Skeletal muscle satellite cell (primary cell): ENCODE measurements at regions not wholly inside any gene's neighbourhood (a gene's known extent, or its start where the extent isn't known, plus 50 kb on each side); places are given as distances from the start of the nearest gene placed in this dataset.
A peak's percentile ranks its signal among the peaks of the same experiment; 100 is the strongest.

Source experiments
- H3K27me3 ChIP-seq: 2 replicates; pipeline ENCODE4 v1.7.0; 2013; ENCODE audit warnings: low read length; ENCODE audit not compliant: control insufficient read depth, insufficient read depth
- H3K36me3 ChIP-seq: 2 replicates; pipeline ENCODE4 v1.7.0; 2013; ENCODE audit warnings: mild to moderate bottlenecking, control low read depth, low read length; ENCODE audit not compliant: insufficient read depth
- H3K4me1 ChIP-seq: 2 replicates; pipeline ENCODE4 v1.7.0; 2013; ENCODE audit warnings: low read length; ENCODE audit not compliant: control insufficient read depth, insufficient read depth
- H3K4me2 ChIP-seq: 2 replicates; pipeline ENCODE4 v1.7.0; 2013; ENCODE audit warnings: mild to moderate bottlenecking, low read length
- H3K4me3 ChIP-seq: 2 replicates; pipeline ENCODE4 v1.7.0; 2013; ENCODE audit warnings: low read length
- H3K9ac ChIP-seq: 2 replicates; pipeline ENCODE4 v1.7.0; 2013; ENCODE audit warnings: mild to moderate bottlenecking, low read depth, low read length, moderate library complexity
- H3K9me3 ChIP-seq: replicated peaks from 2 replicates; pipeline ENCODE4 v1.7.0; 2013; ENCODE audit warnings: mild to moderate bottlenecking, control low read depth, low read length

GRCh38 chr16:72256398-72257066, 84.6 kb upstream of the PMFBP1 start:
- H3K9me3 ChIP-seq, result no peaks in the 10 kb centered on the region
- H3K4me3 ChIP-seq, result no peak overlapping the region
- H3K36me3 ChIP-seq, result no peaks in the 10 kb centered on the region
- peaks cover 16% of the 10 kb centered on the region for H3K4me1 ChIP-seq
- H3K27me3 ChIP-seq, result no peaks in the 10 kb centered on the region
- no peak overlapping the region for H3K4me2 ChIP-seq
- H3K9ac ChIP-seq, result no peak overlapping the region

GRCh38 chr16:72255786-72256185, 83.8 kb upstream of the PMFBP1 start:
- Histone ChIP-seq H3K9me3 (no peaks in the 10 kb centered on the region), H3K4me2 (no peak overlapping the region), H3K4me3 (peak overlapping the region; percentile 18), H3K27me3 (no peaks in the 10 kb centered on the region), H3K36me3 (no peaks in the 10 kb centered on the region), H3K9ac (no peak overlapping the region), H3K4me1 (peaks cover 17% of the 10 kb centered on the region)

GRCh38 chr16:72247821-72248253, 75.9 kb upstream of the PMFBP1 start:
- H3K27me3 ChIP-seq, result no peaks in the 10 kb centered on the region
- H3K4me3 ChIP-seq, result peak overlapping the region; percentile 11
- H3K9ac ChIP-seq, result peak overlapping the region; percentile 47
- peaks cover 39% of the 10 kb centered on the region for H3K4me1 ChIP-seq
- H3K4me2 ChIP-seq, result peak overlapping the region; percentile 69
- H3K36me3 ChIP-seq, result no peaks in the 10 kb centered on the region
- no peaks in the 10 kb centered on the region for H3K9me3 ChIP-seq

GRCh38 chr16:72246423-72246822, 74.5 kb upstream of the PMFBP1 start:
- no peaks in the 10 kb centered on the region for H3K9me3 ChIP-seq
- H3K9ac ChIP-seq, result no peak overlapping the region
- H3K4me1 ChIP-seq, result peaks cover 39% of the 10 kb centered on the region
- no peak overlapping the region for H3K4me2 ChIP-seq
- H3K4me3 ChIP-seq, result no peak overlapping the region
- H3K36me3 ChIP-seq, result no peaks in the 10 kb centered on the region
- no peaks in the 10 kb centered on the region for H3K27me3 ChIP-seq

GRCh38 chr16:72244853-72245252, 72.9 kb upstream of the PMFBP1 start:
- H3K4me2 ChIP-seq, result no peak overlapping the region
- peaks cover 29% of the 10 kb centered on the region for H3K4me1 ChIP-seq
- H3K9ac ChIP-seq, result no peak overlapping the region
- H3K9me3 ChIP-seq, result no peaks in the 10 kb centered on the region
- no peaks in the 10 kb centered on the region for H3K27me3 ChIP-seq
- H3K36me3 ChIP-seq, result no peaks in the 10 kb centered on the region
- no peak overlapping the region for H3K4me3 ChIP-seq

GRCh38 chr16:72243621-72244020, 71.7 kb upstream of the PMFBP1 start:
- peaks cover 20% of the 10 kb centered on the region for H3K4me1 ChIP-seq
- no peak overlapping the region for H3K4me3 ChIP-seq
- no peaks in the 10 kb centered on the region for H3K36me3 ChIP-seq
- H3K27me3 ChIP-seq, result no peaks in the 10 kb centered on the region
- no peak overlapping the region for H3K4me2 ChIP-seq
- no peaks in the 10 kb centered on the region for H3K9me3 ChIP-seq
- H3K9ac ChIP-seq, result no peak overlapping the region

GRCh38 chr16:72242757-72243156, 70.8 kb upstream of the PMFBP1 start:
- Histone ChIP-seq H3K4me2 (no peak overlapping the region), H3K4me1 (peaks cover 11% of the 10 kb centered on the region), H3K36me3 (no peaks in the 10 kb centered on the region), H3K27me3 (no peaks in the 10 kb centered on the region), H3K4me3 (no peak overlapping the region), H3K9me3 (no peaks in the 10 kb centered on the region), H3K9ac (no peak overlapping the region)

- Histone ChIP-seq H3K4me1 (peaks cover 3% of the 10 kb centered on the region), H3K4me3 (no peak overlapping the region), H3K27me3 (no peaks in the 10 kb centered on the region), H3K9ac (no peak overlapping the region), H3K9me3 (no peaks in the 10 kb centered on the region), H3K36me3 (no peaks in the 10 kb centered on the region), H3K4me2 (no peak overlapping the region)
Measured at GRCh38 chr16:72241930-72242329, 70.0 kb upstream of the PMFBP1 start.

- no peaks in the 10 kb centered on the region for H3K9me3 ChIP-seq
- H3K9ac ChIP-seq, result no peak overlapping the region
- H3K36me3 ChIP-seq, result no peaks in the 10 kb centered on the region
- H3K4me1 ChIP-seq, result no peaks in the 10 kb centered on the region
- no peak overlapping the region for H3K4me3 ChIP-seq
- no peak overlapping the region for H3K4me2 ChIP-seq
- H3K27me3 ChIP-seq, result no peaks in the 10 kb centered on the region
Measured at GRCh38 chr16:72241008-72241407, 69.1 kb upstream of the PMFBP1 start.

- H3K9me3 ChIP-seq, result no peaks in the 10 kb centered on the region
- H3K36me3 ChIP-seq, result no peaks in the 10 kb centered on the region
- no peak overlapping the region for H3K4me3 ChIP-seq
- no peak overlapping the region for H3K4me2 ChIP-seq
- no peak overlapping the region for H3K9ac ChIP-seq
- H3K27me3 ChIP-seq, result no peaks in the 10 kb centered on the region
- H3K4me1 ChIP-seq, result no peaks in the 10 kb centered on the region
Measured at GRCh38 chr16:72240466-72240865, 68.5 kb upstream of the PMFBP1 start.

GRCh38 chr16:72236866-72237265, 64.9 kb upstream of the PMFBP1 start:
- Histone ChIP-seq H3K4me2 (no peak overlapping the region), H3K9ac (no peak overlapping the region), H3K36me3 (no peaks in the 10 kb centered on the region), H3K27me3 (no peaks in the 10 kb centered on the region), H3K4me3 (no peak overlapping the region), H3K4me1 (no peaks in the 10 kb centered on the region), H3K9me3 (no peaks in the 10 kb centered on the region)

GRCh38 chr16:72234387-72234786, 62.4 kb upstream of the PMFBP1 start:
- no peak overlapping the region for H3K4me2 ChIP-seq
- no peak overlapping the region for H3K4me3 ChIP-seq
- H3K4me1 ChIP-seq, result no peaks in the 10 kb centered on the region
- no peaks in the 10 kb centered on the region for H3K9me3 ChIP-seq
- H3K9ac ChIP-seq, result no peak overlapping the region
- no peaks in the 10 kb centered on the region for H3K36me3 ChIP-seq
- H3K27me3 ChIP-seq, result no peaks in the 10 kb centered on the region
